ENCODE measurements at regions not wholly inside any gene's neighbourhood (a gene's known extent, or its start where the extent isn't known, plus 50 kb on each side); places are given as distances from the start of the nearest gene placed in this dataset.

DNA sequence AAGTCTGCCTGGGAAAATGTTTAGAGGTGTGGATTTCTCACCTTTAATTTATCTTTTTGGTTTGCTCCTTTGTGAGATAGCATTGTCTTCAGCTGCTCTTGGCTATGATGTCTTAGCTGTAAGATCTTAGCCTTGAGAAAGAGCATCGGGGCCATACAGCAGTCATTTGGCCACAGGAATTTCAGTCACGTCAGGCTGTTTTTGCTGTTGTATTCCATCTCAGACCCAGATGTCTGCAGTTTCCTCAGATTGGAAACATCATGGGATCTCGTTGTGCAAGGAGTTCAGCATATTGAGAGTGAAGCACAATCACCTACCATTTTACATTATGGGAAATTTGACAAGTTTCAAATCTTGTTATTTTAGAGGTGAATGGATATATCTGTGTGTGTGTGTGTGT lies 89.3 kb upstream of the C1QTNF9B start:
- TF ChIP-seq POLR2A (IDR thresholded peaks at IDR 0.05) (no peak), POLR2AphosphoS5 (IDR thresholded peaks at IDR 0.05) (no peak), EP300 (IDR thresholded peaks at IDR 0.05) (no peak)
- TF ChIP-seq, protein P1, sequence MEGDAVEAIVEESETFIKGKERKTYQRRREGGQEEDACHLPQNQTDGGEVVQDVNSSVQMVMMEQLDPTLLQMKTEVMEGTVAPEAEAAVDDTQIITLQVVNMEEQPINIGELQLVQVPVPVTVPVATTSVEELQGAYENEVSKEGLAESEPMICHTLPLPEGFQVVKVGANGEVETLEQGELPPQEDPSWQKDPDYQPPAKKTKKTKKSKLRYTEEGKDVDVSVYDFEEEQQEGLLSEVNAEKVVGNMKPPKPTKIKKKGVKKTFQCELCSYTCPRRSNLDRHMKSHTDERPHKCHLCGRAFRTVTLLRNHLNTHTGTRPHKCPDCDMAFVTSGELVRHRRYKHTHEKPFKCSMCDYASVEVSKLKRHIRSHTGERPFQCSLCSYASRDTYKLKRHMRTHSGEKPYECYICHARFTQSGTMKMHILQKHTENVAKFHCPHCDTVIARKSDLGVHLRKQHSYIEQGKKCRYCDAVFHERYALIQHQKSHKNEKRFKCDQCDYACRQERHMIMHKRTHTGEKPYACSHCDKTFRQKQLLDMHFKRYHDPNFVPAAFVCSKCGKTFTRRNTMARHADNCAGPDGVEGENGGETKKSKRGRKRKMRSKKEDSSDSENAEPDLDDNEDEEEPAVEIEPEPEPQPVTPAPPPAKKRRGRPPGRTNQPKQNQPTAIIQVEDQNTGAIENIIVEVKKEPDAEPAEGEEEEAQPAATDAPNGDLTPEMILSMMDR (IDR thresholded peaks at IDR 0.05) = no peak
- Histone ChIP-seq H3K9me3 (no peaks in the 10 kb centered on the region), H3K27me3 (no peaks in the 10 kb centered on the region), H3K4me3 (no peak overlapping the region), H3K36me3 (no peaks in the 10 kb centered on the region), H3K4me1 (peaks cover 0 to 13% (median 3%) of the 10 kb centered on the region in 4 donors), H3K27ac (no peak overlapping the region)
- WGBS, 2 donors = 58 to 87% methylated on average over 3 of the region's 3 CpGs
- ATAC-seq (ENCODE audit: low FRiP score in 2 of 2) (no peak), DNase-seq (no peak)

DNA sequence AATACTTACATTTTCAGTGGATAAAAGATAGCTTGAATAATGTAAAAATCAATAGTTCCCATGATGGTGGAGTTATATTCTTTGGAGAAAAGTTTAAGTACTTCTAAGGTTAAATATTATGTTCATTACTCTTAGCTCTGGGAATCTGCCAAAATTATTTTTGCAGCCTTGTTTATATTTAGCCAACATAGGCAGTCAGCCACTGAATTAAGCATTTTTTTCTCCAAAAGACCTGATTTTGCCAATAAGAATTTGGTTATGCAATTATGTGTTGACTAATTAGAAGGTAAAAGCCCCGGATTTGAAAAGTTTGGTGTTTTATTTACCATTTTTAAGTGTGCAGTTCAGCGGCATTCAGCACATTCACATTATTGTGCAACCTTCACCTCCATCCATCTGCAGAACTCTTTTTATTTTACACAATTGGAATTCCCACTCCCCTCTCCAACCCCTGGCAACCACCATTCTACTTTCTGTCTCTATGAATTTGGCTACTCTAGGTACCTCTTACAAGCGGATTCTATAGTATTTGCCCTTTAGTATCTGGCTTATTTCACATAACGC lies 90.1 kb upstream of the C1QTNF9B start:
- no peak for ATAC-seq (ENCODE audit: low FRiP score in 2 of 2)
- no peaks in the 10 kb centered on the region for H3K9me3 ChIP-seq
- no peak for TF ChIP-seq EP300 (IDR thresholded peaks at IDR 0.05)
- TF ChIP-seq, protein P1 (IDR thresholded peaks at IDR 0.05) = no peak
- TF ChIP-seq POLR2AphosphoS5 (IDR thresholded peaks at IDR 0.05) = no peak
- no peak for TF ChIP-seq POLR2A (IDR thresholded peaks at IDR 0.05)
- WGBS, 2 donors = 58 to 78% methylated on average over 4 of the region's 4 CpGs
- H3K36me3 ChIP-seq = no peaks in the 10 kb centered on the region
- no peak overlapping the region for H3K27ac ChIP-seq
- H3K4me3 ChIP-seq = no peak overlapping the region
- DNase-seq = no peak
- no peaks in the 10 kb centered on the region for H3K27me3 ChIP-seq
- H3K4me1 ChIP-seq = peaks cover 0 to 13% (median 3%) of the 10 kb centered on the region in 4 donors

DNA sequence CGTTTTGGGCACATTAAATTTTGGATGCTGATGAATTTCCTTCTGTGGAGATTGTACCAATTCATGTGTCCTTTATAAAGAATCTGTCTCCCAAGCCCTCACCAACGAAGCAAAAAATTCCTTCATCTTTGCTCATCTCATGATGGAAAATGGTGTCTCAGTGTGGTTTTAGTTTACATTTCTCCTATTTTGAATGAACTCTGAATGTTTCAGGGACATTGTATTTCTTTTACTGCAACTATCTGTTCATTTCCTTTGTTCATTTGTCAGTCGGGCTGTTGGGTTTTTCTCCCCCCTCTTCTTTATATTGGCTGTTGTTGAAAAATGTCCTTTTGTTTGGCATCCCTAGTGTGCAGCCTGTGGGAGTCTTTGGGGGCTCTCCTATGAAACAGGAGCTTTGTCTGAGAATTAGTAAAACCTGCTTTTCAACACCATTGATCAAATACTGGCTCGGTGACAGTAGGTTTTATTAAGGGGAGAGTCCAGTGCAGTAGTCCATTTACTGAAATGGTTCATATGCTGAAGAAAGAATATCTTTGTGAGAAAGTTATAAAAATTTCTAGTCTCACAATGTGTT lies 91.3 kb upstream of the C1QTNF9B start:
- TF ChIP-seq, protein P1 (IDR thresholded peaks at IDR 0.05) = no peak
- no peak for TF ChIP-seq POLR2A (IDR thresholded peaks at IDR 0.05)
- no peak for TF ChIP-seq POLR2AphosphoS5 (IDR thresholded peaks at IDR 0.05)
- no peak for TF ChIP-seq EP300 (IDR thresholded peaks at IDR 0.05)
- Histone ChIP-seq H3K27me3 (no peaks in the 10 kb centered on the region), H3K4me1 (peaks cover 0 to 13% (median 5%) of the 10 kb centered on the region in 4 donors), H3K36me3 (no peaks in the 10 kb centered on the region), H3K4me3 (no peak overlapping the region), H3K9me3 (no peaks in the 10 kb centered on the region), H3K27ac (no peak overlapping the region)
- DNase-seq = no peak
- ATAC-seq (ENCODE audit: low FRiP score in 2 of 2) = no peak
- WGBS, 2 donors = 71 to 72% methylated on average over 4 of the region's 4 CpGs

DNA sequence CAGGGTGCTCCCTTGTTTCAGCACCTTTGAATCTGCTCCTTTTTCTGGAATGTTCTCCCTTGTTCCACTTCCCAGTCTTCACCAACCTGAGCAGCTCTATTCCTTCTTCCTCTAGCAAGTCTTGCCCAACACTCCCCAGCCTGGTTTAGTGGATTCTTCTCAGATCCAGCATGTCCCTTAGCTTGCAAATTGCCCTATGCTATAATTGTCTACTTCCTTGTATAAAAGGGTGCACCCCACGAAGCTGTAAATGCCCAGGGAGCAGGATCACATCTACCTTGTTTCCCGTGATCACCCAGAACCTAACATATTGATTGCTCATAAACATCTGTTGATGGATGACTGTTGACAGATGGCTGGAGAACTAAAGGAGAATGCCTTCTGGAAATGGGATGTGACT lies 93.2 kb upstream of the C1QTNF9B start:
- Histone ChIP-seq H3K27ac (no peak overlapping the region), H3K9me3 (no peaks in the 10 kb centered on the region), H3K4me3 (no peak overlapping the region), H3K36me3 (no peaks in the 10 kb centered on the region), H3K27me3 (no peaks in the 10 kb centered on the region), H3K4me1 (peaks cover under 1 to 16% (median 3%) of the 10 kb centered on the region in 4 donors)
- TF ChIP-seq POLR2AphosphoS5 (IDR thresholded peaks at IDR 0.05) (no peak), EP300 (IDR thresholded peaks at IDR 0.05) (no peak), POLR2A (IDR thresholded peaks at IDR 0.05) (no peak)
- TF ChIP-seq, protein P1 (IDR thresholded peaks at IDR 0.05) = no peak
- 33 to 80% methylated on average over 2 of the region's 2 CpGs for WGBS, 2 donors
- no peak for ATAC-seq (ENCODE audit: low FRiP score in 2 of 2)
- no peak for DNase-seq

DNA sequence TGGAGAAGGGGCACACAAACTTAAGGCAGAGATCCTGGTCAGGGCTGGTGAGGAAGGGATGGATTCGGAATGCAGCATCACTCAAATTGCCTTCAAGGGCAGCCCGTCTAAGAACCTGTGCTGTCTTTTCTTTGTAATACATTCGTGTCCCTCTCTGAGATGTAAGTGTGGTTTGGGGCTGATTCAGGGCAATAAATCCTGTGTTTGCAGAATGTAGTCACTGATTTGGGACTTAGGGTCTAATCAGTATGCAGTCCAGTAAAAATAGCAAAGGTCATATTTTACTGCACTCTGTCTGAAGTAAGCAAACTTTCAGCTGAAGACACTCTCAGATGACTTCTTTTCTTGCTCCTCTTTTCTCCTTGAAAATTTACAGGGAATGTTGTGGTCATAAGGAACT lies 93.8 kb upstream of the C1QTNF9B start:
- WGBS, 2 donors = 85% methylated on average over 2 to 3 of the region's 3 CpGs

More for the DNA sequence above, 93.8 kb upstream of the C1QTNF9B start:
- ATAC-seq (ENCODE audit: low FRiP score in 2 of 2) (no peak), DNase-seq (no peak)
- no peak overlapping the region for H3K27ac ChIP-seq
- no peak overlapping the region for H3K4me3 ChIP-seq
- H3K36me3 ChIP-seq = no peaks in the 10 kb centered on the region
- H3K27me3 ChIP-seq = no peaks in the 10 kb centered on the region
- peaks cover 0 to 16% (median 3%) of the 10 kb centered on the region in 4 donors for H3K4me1 ChIP-seq
- no peak for TF ChIP-seq EP300 (IDR thresholded peaks at IDR 0.05)
- TF ChIP-seq, protein P1 (IDR thresholded peaks at IDR 0.05) = no peak
- no peak for TF ChIP-seq POLR2AphosphoS5 (IDR thresholded peaks at IDR 0.05)
- TF ChIP-seq POLR2A (IDR thresholded peaks at IDR 0.05) = no peak
- H3K9me3 ChIP-seq = no peaks in the 10 kb centered on the region

All from upper lobe of left lung (tissue), 6 donors.